ENCODE measurements at regions not wholly inside any gene's neighbourhood (a gene's known extent, or its start where the extent isn't known, plus 50 kb on each side); places are given as distances from the start of the nearest gene placed in this dataset.
"Not testable (repeated sequence)": the region's sequence is repeated elsewhere in the genome, so short reads cannot be mapped to it uniquely, and the experiment has no call there.

DNA sequence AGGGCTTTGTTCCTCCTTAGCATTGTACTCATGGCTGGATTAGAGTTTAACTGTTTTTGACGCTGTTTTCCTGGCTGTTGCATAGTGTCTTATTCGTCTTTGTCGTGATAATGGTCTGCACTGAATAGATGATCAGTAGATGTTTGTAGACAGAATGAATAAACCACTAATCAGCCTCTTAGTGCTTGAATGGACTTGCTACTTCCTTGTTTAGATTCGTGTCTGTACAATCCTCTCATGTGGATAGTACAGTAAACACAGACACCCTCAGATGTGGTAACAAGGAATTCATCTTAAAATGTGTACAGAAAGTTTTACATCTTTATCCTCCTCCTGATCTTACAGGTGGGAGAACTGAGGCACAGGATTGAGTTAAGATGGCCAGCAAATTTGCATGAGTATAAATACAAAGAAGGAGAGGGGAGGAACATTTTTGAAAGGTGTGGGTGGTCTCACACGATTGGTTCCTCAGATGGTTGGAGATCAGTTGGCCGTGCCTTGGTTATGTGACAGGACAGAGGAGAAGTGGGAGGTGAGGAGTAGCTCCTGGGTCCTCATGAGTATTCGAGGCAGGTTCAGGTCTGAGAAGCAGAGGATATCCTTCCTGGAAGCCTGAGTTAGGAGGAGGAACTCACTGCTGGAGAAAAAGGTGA, 196.0 kb downstream of the KLRB1 start:
- DNase-seq (ENCODE audit: low read depth in 2 of 2) = not testable (repeated sequence)

DNA sequence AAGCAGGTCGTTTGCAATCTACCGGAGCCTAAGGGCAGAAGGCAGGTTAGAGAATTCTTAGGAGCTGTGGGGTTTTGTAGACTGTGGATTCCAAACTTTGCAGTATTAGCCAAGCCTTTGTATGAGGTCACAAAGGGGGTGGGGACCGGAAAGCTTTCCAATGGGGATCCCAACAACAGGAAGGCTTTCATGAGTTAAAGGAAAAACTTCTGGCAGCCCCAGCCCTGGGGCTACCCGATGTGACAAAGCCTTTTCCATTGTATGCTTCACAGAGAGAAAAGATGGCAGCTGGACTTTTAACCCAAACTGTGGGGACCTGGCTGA, 199.2 kb upstream of the PZP start:
- not testable (repeated sequence) for DNase-seq (ENCODE audit: low read depth in 2 of 2)

DNA sequence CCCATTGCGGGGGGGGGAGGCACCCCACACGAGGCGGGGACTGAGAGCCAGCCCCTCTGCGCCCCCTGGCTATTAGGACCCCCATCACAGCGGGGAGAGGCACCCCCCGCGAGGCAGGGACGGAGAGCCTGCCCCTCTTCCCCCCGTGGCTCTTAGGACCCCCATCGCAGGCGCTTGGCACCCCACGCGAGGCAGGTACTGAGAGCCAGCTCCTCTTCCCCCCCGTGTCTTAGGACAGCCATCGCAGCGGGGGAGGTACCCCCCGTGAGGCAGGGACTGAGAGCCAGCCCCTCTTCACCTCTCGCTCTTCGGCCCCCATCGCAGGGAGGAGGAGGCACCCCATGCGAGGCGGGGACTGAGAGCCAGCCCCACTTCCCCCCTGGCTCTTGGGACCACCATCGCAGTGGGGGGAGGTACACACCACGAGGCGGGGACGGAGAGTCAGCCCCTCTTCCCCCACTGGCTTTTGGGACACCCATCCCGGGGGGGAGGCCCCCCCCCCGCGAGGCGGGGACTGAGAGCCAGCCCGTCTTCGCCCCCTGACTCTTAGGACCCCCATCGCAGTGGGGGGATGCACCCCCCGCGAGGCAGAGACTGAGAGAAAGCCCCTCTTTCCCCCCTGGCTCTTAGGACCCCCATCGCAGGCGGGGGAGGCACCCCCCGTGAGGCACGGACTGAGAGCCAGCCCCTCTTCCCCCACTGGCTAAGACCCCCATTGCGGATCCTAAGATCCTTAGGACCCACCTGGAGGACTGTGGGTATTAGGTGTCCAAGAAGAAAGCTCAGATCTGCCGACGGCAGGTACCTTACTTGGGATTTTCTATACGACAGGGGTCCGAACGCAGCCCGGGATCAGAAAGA, 198.6 kb upstream of the PZP start:
- DNase-seq (ENCODE audit: low read depth in 2 of 2) = no peak

DNA sequence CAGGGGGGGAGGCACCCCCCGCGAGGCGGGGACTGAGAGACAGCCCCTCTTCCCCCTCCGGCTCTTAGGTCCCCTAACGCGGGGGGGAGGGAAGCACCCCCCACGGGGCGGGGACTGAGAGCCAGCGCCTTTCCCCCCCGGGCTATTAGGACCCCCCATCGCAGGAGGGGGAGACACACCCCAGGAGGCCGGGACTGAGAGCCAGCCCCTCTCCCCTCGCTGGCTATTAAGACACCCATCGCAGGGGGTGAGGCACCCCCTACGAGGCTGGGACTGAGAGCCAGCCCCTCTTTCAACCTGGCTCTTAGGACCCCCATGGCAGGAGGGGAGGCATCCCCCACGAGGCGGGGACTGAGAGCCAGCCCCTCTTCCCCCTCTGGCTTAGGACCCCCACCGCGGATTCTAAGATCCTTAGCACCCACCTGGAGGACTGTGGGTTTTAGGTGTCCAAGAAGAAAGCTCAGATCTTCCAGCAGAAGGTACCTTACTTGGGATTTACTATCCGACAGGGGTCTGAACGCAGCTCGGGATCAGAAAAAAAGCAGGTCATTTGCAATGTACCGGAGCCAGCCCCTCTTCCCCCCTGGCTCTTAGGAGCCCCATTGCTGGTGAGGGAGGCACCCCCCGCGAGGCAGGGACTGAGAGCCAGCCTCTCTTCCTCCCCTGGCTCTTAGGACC, 197.8 kb upstream of the PZP start:
- DNase-seq (ENCODE audit: low read depth in 2 of 2) = no peak

DNA sequence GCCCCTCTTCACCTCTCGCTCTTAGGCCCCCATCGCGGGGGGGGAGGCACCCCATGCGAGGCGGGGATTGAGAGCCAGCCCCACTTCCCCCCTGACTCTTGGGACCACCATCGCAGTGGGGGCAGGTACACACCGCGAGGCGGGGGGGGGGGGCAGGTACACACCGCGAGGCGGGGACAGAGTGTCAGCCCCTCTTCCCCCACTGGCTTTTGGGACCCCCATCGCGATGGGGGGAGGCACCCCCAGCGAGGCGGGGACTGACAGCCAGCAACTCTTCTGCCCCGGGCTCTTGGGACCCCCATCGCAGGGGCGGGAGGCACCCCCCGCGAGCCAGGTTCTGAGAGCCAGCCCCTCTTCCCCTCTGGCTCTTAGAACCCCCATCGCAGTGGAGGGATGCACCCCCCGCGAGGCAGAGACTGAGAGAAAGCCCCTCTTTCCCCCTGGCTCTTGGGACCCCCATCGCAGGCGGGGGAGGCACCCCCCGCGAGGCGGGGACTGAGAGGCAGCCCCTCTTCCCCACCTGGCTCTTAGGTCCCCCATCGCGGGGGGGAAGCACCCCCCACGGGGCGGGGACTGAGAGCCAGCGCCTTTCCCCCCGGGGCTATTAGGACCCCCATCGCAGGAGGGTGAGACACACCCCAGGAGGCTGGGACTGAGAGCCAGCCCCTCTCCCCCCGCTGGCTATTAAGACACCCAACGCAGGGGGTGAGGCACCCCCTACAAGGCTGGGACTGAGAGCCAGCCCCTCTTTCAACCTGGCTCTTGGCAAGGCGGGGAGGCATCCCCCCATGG, 196.5 kb upstream of the PZP start:
- DNase-seq (ENCODE audit: low read depth in 2 of 2) = no peak

DNA sequence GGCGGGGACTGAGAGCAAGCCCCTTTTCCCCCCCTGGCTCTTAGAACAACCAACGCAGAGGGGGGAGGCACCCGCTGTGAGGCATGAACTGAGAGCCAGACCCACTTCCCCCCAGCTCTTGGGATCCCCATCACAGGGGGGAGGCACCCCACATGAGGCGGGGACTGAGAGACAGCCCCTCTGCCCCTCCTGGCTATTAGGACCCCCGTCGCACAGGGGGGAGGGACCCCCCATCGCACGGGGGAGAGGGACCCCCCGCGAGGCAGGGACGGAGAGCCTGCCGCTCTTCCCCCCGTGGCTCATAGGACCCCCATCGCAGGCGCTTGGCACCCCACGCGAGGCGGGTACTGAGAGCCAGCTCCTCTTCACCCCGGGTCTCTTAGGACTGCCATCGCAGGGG, 195.8 kb upstream of the PZP start:
- no peak for DNase-seq (ENCODE audit: low read depth in 2 of 2)

DNA sequence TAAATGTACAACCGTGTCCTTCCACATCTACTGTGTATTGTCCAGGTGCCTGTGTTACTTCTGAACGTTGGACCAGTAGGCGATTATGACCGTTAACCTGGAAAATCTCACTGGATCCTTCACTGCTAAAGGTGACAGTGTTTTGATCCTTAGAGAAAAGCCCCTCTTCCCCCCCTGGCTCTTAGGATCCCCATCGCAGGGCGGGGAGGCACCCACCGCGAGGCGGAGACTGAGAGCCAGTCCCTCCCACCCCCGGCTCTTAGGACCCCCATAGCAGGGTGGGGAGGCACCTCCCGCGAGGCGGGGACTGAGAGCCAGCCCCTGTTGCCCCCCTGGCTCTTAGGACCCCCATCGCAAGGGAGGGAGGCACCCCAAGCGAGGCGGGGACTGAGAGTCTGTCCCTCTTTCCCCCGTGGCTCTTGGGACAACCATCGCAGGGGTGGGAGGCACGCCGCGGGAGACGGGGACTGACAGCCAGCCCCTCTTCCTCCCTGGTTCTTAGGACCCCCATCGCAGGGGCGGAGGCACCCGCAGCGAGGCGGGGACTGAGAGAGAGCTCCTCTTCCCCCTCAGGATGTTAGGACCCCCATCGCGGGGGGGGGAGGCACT, 194.3 kb upstream of the PZP start:
- not testable (repeated sequence) for DNase-seq (ENCODE audit: low read depth in 2 of 2)

DNA sequence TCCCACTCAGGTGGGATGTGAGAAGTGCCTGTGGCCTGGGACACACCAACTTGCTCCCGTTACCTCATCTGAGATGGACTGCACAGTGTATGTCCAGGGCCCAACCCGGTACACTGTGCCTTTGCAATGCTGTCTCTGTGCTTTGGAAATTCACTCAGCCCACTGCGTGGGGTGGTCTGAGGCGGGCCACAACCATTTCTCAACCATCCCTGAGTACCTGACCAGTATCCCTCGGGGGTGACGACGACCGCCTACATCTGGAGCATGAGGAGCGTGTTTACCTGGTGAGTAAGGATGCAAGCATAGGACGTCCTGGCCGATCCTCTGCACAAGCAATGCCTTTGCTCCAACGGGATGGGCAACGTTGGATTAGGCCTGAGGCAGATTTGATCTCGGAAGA, 188.2 kb upstream of the PZP start:
- DNase-seq (ENCODE audit: low read depth in 2 of 2) = not testable (repeated sequence)

DNA sequence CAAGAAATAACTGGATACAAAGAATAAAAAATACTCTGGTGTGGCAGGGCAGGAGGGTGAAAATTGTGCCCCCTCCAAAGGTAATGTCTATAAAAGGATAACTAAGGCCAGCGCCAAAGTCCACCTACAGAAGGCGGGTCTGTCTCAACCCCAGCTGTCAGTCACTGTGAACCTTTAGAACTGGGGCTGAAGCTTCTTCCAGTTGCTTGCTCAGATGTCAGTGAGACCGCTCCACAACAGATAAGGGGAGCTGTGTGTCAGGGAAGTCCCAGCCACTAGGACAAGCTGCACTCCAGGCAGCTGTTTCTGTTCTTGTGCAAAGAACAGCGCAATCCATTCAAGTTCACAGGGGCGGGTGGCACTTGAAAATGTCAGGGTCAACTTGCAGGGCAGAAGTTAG, 187.0 kb upstream of the PZP start:
- not testable (repeated sequence) for DNase-seq (ENCODE audit: low read depth in 2 of 2)

DNA sequence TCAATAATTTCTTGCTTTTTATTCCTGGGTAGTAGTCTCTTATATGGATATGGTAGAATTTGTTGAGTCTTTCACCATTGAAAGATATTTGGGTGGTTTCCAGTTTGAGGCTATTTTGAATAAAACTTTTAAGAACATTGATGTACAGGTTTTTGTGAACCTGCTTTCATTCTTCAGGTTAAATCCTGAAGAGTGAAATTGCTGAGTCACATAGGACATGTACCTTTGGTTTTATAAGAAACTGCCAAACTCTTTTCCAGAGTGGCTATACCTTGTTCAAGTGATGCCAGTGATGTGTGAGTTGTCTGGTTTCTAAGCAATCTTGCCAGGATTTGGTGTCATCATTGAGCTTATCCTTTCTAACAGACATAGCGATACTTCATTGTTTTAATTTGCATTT, 184.6 kb upstream of the PZP start:
- DNase-seq (ENCODE audit: low read depth in 2 of 2) = no peak

DNA sequence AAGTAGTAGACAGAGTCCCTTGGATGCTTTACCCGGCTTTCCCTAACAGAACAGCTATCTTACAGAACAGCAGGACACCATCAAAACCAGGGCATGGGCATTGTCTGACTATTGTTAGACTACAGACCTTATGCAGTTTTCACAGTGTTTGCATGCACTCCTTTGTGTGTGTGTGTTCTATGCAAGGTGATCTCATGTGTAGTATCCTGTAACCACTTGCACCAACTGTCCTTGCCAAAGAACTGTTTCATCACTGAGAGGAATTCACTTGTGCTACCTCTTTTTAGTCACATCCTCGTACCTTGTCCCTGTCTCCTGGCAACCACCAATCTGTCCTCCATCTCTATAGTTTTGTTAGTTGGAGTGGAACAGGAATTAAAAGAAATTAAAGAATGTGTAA, 183.6 kb upstream of the PZP start:
- no peak for DNase-seq (ENCODE audit: low read depth in 2 of 2)

DNA sequence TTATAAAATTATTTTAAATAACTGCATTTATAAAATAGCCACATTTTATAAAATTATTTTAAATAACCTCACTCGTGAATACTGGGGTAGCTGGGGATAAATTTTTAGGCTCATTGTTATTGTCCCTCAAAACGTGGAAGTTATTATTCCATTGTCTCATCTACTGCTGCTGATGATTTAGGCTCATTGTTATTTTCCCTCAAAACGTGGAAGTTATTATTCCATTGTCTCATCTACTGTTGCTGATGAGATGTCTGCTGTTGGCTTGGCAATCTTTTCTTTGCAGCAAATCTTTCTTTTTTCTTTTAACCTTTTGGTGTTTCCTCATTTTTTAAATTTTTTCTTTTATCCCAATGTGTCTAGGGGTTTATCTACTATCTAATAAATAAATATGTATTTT, 182.6 kb upstream of the PZP start:
- DNase-seq (ENCODE audit: low read depth in 2 of 2) = no peak

DNA sequence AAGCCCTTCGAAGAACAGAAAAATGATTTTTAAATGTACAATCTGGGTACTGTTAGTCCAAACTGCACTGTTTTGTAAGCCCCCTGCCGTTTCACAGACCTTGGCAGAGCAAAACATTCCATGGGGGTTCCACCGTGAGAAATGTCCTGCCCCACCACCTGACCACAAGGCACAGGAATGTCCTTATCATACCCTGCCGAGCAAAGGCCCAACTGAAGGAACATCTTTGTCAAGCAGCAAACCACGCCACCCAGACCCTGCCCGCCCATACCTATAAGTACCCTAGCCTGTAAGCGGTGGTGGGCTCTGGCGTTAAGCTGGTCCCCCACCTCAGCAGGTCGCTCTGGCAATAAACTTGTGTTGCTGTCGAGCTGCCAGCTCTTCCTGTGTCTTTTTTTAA, 181.6 kb upstream of the PZP start:
- DNase-seq (ENCODE audit: low read depth in 2 of 2) = no peak

DNA sequence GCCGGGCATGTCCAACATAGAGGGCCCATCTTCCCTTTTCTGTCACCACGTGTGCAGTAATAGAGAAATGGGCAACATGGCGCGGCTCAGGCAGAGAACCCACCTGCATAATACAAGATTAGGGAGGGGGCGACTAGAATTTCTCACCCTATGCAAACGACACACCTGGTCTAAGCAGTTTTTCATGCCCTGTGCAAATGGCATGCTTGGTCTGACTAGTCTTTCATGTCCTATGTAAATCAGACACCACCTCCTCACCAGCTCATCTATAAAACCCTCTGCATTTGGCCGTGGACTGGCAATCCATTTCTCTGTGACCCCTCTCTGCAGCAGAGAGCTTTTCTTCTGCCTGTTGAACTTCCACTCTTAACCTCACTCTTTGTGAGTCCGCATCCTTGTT, 180.2 kb upstream of the PZP start:
- no peak for DNase-seq (ENCODE audit: low read depth in 2 of 2)

DNA sequence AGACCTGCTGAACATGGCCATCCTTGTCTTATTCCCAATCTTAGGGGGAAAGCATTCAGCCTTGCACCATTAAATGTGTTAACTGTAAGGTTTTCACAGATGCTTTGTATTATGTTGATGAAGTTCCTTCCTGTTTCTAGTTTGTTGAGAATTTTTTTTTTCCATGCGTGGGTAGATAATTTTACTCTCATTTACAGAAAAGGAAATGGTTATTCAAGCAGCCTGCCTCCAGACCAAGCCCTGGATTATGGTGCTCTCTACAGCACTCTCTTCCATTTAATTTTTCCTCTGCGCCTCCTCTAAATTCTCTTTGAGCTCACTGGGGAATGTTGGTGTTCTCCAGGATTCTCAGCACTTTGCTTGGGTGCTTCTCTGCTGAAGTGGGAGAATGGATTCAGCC, 179.3 kb upstream of the PZP start:
- no peak for DNase-seq (ENCODE audit: low read depth in 2 of 2)

DNA sequence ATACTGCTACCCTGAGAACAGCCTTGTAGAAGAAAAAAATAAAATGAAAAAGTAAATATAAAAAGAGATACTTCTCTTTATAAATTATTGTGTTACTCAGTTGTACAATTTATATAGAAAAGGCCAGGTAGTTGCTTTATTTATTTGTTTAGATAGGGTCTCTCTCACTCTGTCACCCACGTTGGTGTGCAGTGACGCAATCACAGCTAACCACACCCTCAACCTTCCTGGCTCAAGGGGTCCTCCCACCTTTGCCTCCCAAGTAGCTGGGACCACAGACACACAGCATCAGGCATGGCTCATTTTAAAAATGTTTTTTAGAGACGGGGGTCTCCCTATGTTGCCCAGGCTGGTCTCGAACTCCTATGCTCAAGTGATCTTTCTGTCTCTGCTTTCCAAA, 175.4 kb upstream of the PZP start:
- no peak for DNase-seq (ENCODE audit: low read depth in 2 of 2)

DNA sequence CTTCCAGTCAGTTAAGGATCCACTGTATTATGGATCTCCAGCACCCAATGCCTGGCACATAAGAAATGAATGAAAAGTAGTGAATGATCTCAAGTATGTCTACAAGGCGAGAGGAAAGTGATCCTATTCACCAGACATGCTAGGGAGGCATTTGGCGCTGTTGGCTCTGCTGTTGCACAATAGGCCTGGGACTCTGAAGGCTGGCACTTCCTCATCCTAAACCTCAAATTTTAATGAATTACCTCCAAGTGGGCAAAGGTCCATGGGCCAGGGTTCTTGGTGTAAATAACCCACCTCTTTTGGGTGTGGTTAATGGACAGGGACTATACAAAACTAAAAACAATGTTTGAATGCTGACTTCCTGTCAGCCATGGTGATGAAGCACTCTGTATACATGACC, 173.4 kb upstream of the PZP start:
- DNase-seq (ENCODE audit: low read depth in 2 of 2) = no peak

DNA sequence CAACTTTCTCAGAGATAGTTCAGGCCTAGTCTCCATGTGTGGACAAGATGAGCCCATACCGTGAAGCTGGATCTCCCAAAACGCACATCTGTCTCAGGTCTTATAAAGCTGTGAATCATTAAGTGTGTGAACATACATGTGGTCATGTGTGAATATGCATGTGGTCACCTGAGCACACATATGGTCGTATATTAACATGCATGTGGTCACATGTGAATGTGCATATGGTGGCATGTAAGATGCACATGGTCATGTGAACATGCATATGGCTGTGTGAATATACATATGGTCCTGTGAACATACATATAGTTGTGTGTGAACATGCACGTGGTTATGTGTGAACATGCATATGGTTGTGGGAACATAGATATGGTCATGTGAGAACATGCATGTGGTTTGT, 172.5 kb upstream of the PZP start:
- no peak for DNase-seq (ENCODE audit: low read depth in 2 of 2)

DNA sequence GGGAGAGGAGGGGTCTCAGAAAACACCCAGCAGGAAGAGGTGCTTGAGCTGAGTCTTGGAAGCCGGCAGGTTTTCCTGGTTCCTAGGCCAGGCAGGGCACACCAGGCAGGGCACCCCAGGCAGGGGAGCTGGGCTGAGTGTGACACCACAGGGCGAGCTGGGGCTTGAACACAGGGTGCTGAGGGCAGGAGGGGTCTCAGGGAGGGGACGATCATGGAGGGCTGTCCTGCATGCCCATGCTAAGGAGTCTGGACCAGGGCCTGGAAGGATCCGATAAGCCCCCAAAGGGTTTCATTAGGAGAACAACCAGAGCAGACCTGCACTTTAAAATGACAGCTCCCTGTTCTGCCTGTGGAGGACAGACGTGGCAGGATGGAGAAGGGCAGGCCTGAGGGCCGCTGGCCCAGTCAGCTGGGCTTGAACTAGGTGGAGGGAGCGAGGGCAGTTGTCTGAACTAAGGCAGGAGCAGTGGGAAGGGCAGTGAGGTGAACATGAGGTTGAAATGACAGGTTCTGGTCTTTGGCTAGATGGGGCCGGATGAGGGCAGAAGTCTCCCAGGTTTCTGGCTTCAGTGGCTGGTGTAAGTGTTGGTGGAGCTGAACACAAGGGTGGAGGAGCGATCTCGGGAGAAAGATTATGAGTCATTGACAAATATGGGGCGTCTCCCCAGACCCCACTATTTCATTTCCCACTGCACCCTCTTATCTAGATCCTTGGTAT, 171.0 kb upstream of the PZP start:
- DNase-seq (ENCODE audit: low read depth in 2 of 2) = no peak

DNA sequence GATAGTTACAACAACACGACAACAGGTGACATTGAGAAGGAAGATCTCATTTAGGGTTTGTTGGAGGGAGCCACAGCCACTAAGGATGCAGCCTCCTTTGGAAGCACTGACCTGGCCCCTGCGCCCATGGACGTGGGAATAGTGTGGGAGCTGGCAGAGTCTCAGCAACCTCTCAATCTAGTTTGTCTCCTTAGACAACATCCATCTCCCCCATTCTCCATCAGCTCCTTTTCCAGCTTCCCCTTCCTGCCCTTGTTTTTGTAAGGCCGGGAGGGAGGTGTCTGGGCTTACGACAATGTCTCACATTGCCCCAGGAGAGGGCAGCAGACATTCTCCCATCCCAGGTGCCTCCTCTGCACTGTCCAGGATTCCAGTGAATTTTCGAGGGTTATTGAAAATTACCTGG, 170.2 kb upstream of the PZP start:
- no peak for DNase-seq (ENCODE audit: low read depth in 2 of 2)

DNA sequence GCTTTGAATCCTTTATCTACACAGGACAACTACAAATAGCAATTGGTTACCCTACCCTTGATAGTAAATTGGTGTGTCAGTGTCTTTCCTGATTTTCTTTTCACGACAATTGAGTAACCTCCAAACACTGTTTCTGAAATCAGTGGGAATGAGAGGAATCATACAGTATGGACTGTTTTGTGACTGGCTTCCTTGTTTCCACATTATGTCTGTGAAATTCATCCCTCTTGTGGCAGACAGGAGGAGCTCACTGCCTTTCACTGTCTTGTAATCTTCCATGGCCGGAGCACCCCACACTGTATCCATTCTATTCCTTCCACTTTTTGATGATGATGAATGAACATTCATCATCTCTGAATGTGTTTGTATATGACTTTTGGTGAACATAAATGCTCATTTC, 164.0 kb upstream of the PZP start:
- no peak for DNase-seq (ENCODE audit: low read depth in 2 of 2)

Data from stimulated activated CD4-positive, alpha-beta T cell treated with anti-CD3 and anti-CD28 coated beads, Interleukin-1b, Interleukin-23, amount 100 ng/mL, for 1 hour (primary cell).